ENCODE measurements at regions not wholly inside any gene's neighbourhood (a gene's known extent, or its start where the extent isn't known, plus 50 kb on each side); places are given as distances from the start of the nearest gene placed in this dataset.

GRCh38 chrX:88378406-88378805 is 368.6 kb upstream of the CPXCR1 start:
- H3K9ac ChIP-seq, result no peak overlapping the region
- no peak overlapping the region for H3K4me3 ChIP-seq (IDR thresholded peaks at IDR 0.05; ENCODE audit: insufficient read depth, low read depth, low read length)
- no peaks in the 10 kb centered on the region for H3K36me3 ChIP-seq (ENCODE audit: insufficient read depth)
- H3K27ac ChIP-seq, result no peak overlapping the region
- TF ChIP-seq CTCF (conservative IDR thresholded peaks at IDR 0.05; ENCODE audit: low read depth, low read length), result no peak
- no peak overlapping the region for H2AFZ ChIP-seq (ENCODE audit: low read depth)
- H3K4me2 ChIP-seq, result no peak overlapping the region
- no peaks in the 10 kb centered on the region for H3K4me1 ChIP-seq (ENCODE audit: low read depth, poor library complexity, severe bottlenecking)
- H3K27me3 ChIP-seq (ENCODE audit: insufficient read depth, low read depth), result no peaks in the 10 kb centered on the region
- no peaks in the 10 kb centered on the region for H3K79me2 ChIP-seq (ENCODE audit: insufficient read depth, low read depth)
- H4K20me1 ChIP-seq (ENCODE audit: insufficient read depth), result no peaks in the 10 kb centered on the region

GRCh38 chrX:88397551-88397950 is 349.5 kb upstream of the CPXCR1 start:
- Histone ChIP-seq H3K4me3 (IDR thresholded peaks at IDR 0.05; ENCODE audit: insufficient read depth, low read depth, low read length) (no peak overlapping the region), H3K4me1 (ENCODE audit: low read depth, poor library complexity, severe bottlenecking) (no peaks in the 10 kb centered on the region), H3K79me2 (ENCODE audit: insufficient read depth, low read depth) (no peaks in the 10 kb centered on the region), H3K4me2 (no peak overlapping the region), H3K27me3 (ENCODE audit: insufficient read depth, low read depth) (no peaks in the 10 kb centered on the region), H2AFZ (ENCODE audit: low read depth) (no peak overlapping the region), H3K27ac (no peak overlapping the region), H3K9ac (no peak overlapping the region), H4K20me1 (ENCODE audit: insufficient read depth) (no peaks in the 10 kb centered on the region), H3K36me3 (ENCODE audit: insufficient read depth) (no peaks in the 10 kb centered on the region)
- TF ChIP-seq CTCF (conservative IDR thresholded peaks at IDR 0.05; ENCODE audit: low read depth, low read length), result no peak

GRCh38 chrX:88416002-88416401 is 331.0 kb upstream of the CPXCR1 start:
- H3K27me3 ChIP-seq (ENCODE audit: insufficient read depth, low read depth), result no peaks in the 10 kb centered on the region
- H3K4me1 ChIP-seq (ENCODE audit: low read depth, poor library complexity, severe bottlenecking), result no peaks in the 10 kb centered on the region
- TF ChIP-seq CTCF (conservative IDR thresholded peaks at IDR 0.05; ENCODE audit: low read depth, low read length), result no peak
- no peak overlapping the region for H3K9ac ChIP-seq
- no peak overlapping the region for H3K4me2 ChIP-seq
- H3K36me3 ChIP-seq (ENCODE audit: insufficient read depth), result no peaks in the 10 kb centered on the region
- H2AFZ ChIP-seq (ENCODE audit: low read depth), result no peak overlapping the region
- no peaks in the 10 kb centered on the region for H3K79me2 ChIP-seq (ENCODE audit: insufficient read depth, low read depth)
- no peak overlapping the region for H3K4me3 ChIP-seq (IDR thresholded peaks at IDR 0.05; ENCODE audit: insufficient read depth, low read depth, low read length)
- no peaks in the 10 kb centered on the region for H4K20me1 ChIP-seq (ENCODE audit: insufficient read depth)
- H3K27ac ChIP-seq, result no peak overlapping the region

- Histone ChIP-seq H3K36me3 (ENCODE audit: insufficient read depth) (no peaks in the 10 kb centered on the region), H3K27me3 (ENCODE audit: insufficient read depth, low read depth) (no peaks in the 10 kb centered on the region), H3K79me2 (ENCODE audit: insufficient read depth, low read depth) (no peaks in the 10 kb centered on the region), H3K9ac (no peak overlapping the region), H3K27ac (no peak overlapping the region), H3K4me2 (no peak overlapping the region), H3K4me3 (IDR thresholded peaks at IDR 0.05; ENCODE audit: insufficient read depth, low read depth, low read length) (no peak overlapping the region), H4K20me1 (ENCODE audit: insufficient read depth) (no peaks in the 10 kb centered on the region), H2AFZ (ENCODE audit: low read depth) (no peak overlapping the region), H3K4me1 (ENCODE audit: low read depth, poor library complexity, severe bottlenecking) (no peaks in the 10 kb centered on the region)
- TF ChIP-seq CTCF (conservative IDR thresholded peaks at IDR 0.05; ENCODE audit: low read depth, low read length), result no peak
Observed at GRCh38 chrX:88416965-88417364, 330.1 kb upstream of the CPXCR1 start.

- Histone ChIP-seq H3K79me2 (ENCODE audit: insufficient read depth, low read depth) (no peaks in the 10 kb centered on the region), H3K4me3 (IDR thresholded peaks at IDR 0.05; ENCODE audit: insufficient read depth, low read depth, low read length) (no peak overlapping the region), H3K27me3 (ENCODE audit: insufficient read depth, low read depth) (no peaks in the 10 kb centered on the region), H2AFZ (ENCODE audit: low read depth) (no peak overlapping the region), H3K9ac (no peak overlapping the region), H3K27ac (no peak overlapping the region), H4K20me1 (ENCODE audit: insufficient read depth) (no peaks in the 10 kb centered on the region), H3K4me2 (no peak overlapping the region), H3K36me3 (ENCODE audit: insufficient read depth) (no peaks in the 10 kb centered on the region), H3K4me1 (ENCODE audit: low read depth, poor library complexity, severe bottlenecking) (no peaks in the 10 kb centered on the region)
- TF ChIP-seq CTCF (conservative IDR thresholded peaks at IDR 0.05; ENCODE audit: low read depth, low read length), result no peak
Observed at GRCh38 chrX:88424071-88424470, 323.0 kb upstream of the CPXCR1 start.

Data from KMS-11 (cell line).